ENCODE measurements at regions not wholly inside any gene's neighbourhood (a gene's known extent, or its start where the extent isn't known, plus 50 kb on each side); places are given as distances from the start of the nearest gene placed in this dataset.

DNA sequence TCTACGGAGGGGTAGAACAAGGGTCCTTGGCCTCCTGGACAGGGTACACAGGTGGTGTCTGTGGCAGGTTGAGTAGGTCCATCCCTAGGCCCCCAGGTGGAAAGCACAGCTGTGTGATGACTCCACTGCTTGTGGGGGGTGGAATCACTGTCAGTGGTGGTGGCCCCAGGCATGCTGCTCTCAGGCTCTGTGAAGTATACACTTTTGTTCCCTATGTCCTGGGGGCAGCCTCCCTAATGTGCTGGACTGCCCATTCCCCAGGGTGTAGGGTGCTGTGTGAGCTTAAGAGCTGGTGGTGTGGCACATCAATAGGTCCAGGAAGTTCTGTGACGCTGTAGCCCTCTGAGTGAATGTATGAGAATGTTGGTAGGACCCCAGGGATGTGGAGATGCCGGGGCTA lies 197.2 kb upstream of the SLC10A2 start:
- H3K4me2 ChIP-seq = no peak overlapping the region
- no peaks in the 10 kb centered on the region for H3K27me3 ChIP-seq (ENCODE audit: insufficient read depth)
- no peak overlapping the region for H3K4me3 ChIP-seq
- H3K9me2 ChIP-seq (ENCODE audit: insufficient read depth) = peaks cover 10% of the 10 kb centered on the region
- no peaks in the 10 kb centered on the region for H3K79me2 ChIP-seq (replicated peaks; ENCODE audit: insufficient read depth)
- no peaks in the 10 kb centered on the region for H3K4me1 Mint-ChIP-seq
- no peaks in the 10 kb centered on the region for H3F3A ChIP-seq (replicated peaks; ENCODE audit: low read depth)
- no peak for TF ChIP-seq NANOG (IDR thresholded peaks at IDR 0.05; ENCODE audit: borderline replicate concordance)
- TF ChIP-seq EZH2 (IDR thresholded peaks at IDR 0.05; ENCODE audit: low read depth, unreplicated experiment) = no peak
- TF ChIP-seq CREB1 (CRISPR knock-in tag; IDR thresholded peaks at IDR 0.05; ENCODE audit: low read depth) = no peak
- TF ChIP-seq, protein P1, sequence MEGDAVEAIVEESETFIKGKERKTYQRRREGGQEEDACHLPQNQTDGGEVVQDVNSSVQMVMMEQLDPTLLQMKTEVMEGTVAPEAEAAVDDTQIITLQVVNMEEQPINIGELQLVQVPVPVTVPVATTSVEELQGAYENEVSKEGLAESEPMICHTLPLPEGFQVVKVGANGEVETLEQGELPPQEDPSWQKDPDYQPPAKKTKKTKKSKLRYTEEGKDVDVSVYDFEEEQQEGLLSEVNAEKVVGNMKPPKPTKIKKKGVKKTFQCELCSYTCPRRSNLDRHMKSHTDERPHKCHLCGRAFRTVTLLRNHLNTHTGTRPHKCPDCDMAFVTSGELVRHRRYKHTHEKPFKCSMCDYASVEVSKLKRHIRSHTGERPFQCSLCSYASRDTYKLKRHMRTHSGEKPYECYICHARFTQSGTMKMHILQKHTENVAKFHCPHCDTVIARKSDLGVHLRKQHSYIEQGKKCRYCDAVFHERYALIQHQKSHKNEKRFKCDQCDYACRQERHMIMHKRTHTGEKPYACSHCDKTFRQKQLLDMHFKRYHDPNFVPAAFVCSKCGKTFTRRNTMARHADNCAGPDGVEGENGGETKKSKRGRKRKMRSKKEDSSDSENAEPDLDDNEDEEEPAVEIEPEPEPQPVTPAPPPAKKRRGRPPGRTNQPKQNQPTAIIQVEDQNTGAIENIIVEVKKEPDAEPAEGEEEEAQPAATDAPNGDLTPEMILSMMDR (conservative IDR thresholded peaks at IDR 0.05; ENCODE audit: low read depth in 2 of 2) = no peak
- no peak for TF ChIP-seq POLR2AphosphoS5 (IDR thresholded peaks at IDR 0.05; ENCODE audit: low read depth)
- TF ChIP-seq EZH2phosphoT487 (IDR thresholded peaks at IDR 0.05; ENCODE audit: unreplicated experiment) = no peak
- no peak for TF ChIP-seq STAT1 (IDR thresholded peaks at IDR 0.05; ENCODE audit: unreplicated experiment)
- no peak for TF ChIP-seq ZNF331 (CRISPR knock-in tag; IDR thresholded peaks at IDR 0.05; ENCODE audit: low read depth)
- ATAC-seq (no peak), DNase-seq (ENCODE audit: low spot score) (no peak)
- no peaks in the 10 kb centered on the region; the same call in 1 of the 2 replicates for H3K36me3 ChIP-seq (ENCODE audit: insufficient read depth)
- H3K36me3 Mint-ChIP-seq (ENCODE audit: low read depth) = peaks cover 15% of the 10 kb centered on the region
- H3K27me3 Mint-ChIP-seq (ENCODE audit: insufficient read depth, low read depth, poor library complexity) = peaks cover 1% of the 10 kb centered on the region
- H3K27ac ChIP-seq (ENCODE audit: low read depth) = no peak overlapping the region
- H3K4me1 ChIP-seq (ENCODE audit: insufficient read depth) = no peaks in the 10 kb centered on the region
- no peak overlapping the region for H2AFZ ChIP-seq
- H3K27ac Mint-ChIP-seq = no peak overlapping the region
- H3K9me3 Mint-ChIP-seq = peaks cover 35% of the 10 kb centered on the region
- no peaks in the 10 kb centered on the region for H4K20me1 ChIP-seq (replicated peaks; ENCODE audit: insufficient read depth)
- no peak overlapping the region for H3K4me3 Mint-ChIP-seq

DNA sequence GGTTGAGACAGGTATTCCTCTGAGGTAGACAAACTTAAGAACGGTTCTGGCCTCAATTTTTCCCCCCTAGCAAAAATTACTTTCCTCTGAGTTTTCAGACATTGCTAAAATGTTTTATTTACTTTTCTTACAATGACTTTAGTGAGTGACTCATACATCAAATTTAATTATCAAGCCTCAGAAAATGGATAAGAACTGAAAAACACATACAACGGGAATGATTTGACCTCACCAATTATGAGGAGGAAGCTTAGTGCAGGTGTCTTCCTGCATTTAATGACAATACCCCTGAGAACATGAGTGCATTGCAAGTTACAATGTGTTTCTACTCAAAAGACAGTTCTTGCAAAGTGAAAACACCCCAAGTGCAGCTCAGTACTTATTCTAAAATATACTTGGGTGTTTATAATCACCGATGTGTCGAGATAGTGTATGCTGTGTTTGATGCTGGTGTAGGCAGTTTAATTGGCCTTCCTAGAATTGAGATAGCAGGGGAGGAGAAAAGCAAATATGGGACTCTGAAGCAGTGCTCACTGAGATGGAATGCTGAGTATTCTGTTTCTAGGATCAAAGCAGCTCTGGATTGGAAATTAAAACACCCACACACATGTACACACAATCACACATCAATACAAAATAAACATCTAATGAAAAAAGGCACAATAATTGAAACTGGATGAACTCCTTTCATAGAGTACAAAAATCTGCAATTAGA lies 189.5 kb upstream of the SLC10A2 start:
- Mint-ChIP-seq H3K27ac (no peak overlapping the region), H3K36me3 (ENCODE audit: low read depth) (peaks cover 12% of the 10 kb centered on the region; the same call in 2 of the 3 replicates), H3K4me1 (no peaks in the 10 kb centered on the region), H3K27me3 (ENCODE audit: insufficient read depth, low read depth, poor library complexity) (peaks cover 2% of the 10 kb centered on the region), H3K4me3 (no peak overlapping the region), H3K9me3 (peaks cover 14% of the 10 kb centered on the region)
- H3F3A ChIP-seq (replicated peaks; ENCODE audit: low read depth) = no peaks in the 10 kb centered on the region
- no peak for DNase-seq (ENCODE audit: low spot score)
- H3K4me2 ChIP-seq = no peak overlapping the region
- H2AFZ ChIP-seq = peak overlapping the region; percentile 5; the same call in 1 of the 2 replicates
- no peak overlapping the region for H3K27ac ChIP-seq (ENCODE audit: low read depth)
- H4K20me1 ChIP-seq (replicated peaks; ENCODE audit: insufficient read depth) = no peaks in the 10 kb centered on the region
- H3K4me1 ChIP-seq (ENCODE audit: insufficient read depth) = no peaks in the 10 kb centered on the region
- H3K4me3 ChIP-seq = no peak overlapping the region
- H3K79me2 ChIP-seq (replicated peaks; ENCODE audit: insufficient read depth) = no peaks in the 10 kb centered on the region
- H3K27me3 ChIP-seq (ENCODE audit: insufficient read depth) = no peaks in the 10 kb centered on the region
- ATAC-seq = no peak
- no peaks in the 10 kb centered on the region for H3K9me2 ChIP-seq (ENCODE audit: insufficient read depth)
- H3K36me3 ChIP-seq (ENCODE audit: insufficient read depth) = no peaks in the 10 kb centered on the region
- TF ChIP-seq EZH2phosphoT487 (IDR thresholded peaks at IDR 0.05; ENCODE audit: unreplicated experiment) (no peak), EZH2 (IDR thresholded peaks at IDR 0.05; ENCODE audit: low read depth, unreplicated experiment) (no peak), POLR2AphosphoS5 (IDR thresholded peaks at IDR 0.05; ENCODE audit: low read depth) (no peak), STAT1 (IDR thresholded peaks at IDR 0.05; ENCODE audit: unreplicated experiment) (no peak), CREB1 (CRISPR knock-in tag; IDR thresholded peaks at IDR 0.05; ENCODE audit: low read depth) (no peak), ZNF114 (CRISPR knock-in tag; IDR thresholded peaks at IDR 0.05) (no peak), NANOG (IDR thresholded peaks at IDR 0.05; ENCODE audit: borderline replicate concordance) (no peak), JUNB (IDR thresholded peaks at IDR 0.05; ENCODE audit: unreplicated experiment) (no peak)
- TF ChIP-seq, protein P1 (conservative IDR thresholded peaks at IDR 0.05; ENCODE audit: low read depth in 2 of 2) = no peak
- TF ChIP-seq, protein P2, sequence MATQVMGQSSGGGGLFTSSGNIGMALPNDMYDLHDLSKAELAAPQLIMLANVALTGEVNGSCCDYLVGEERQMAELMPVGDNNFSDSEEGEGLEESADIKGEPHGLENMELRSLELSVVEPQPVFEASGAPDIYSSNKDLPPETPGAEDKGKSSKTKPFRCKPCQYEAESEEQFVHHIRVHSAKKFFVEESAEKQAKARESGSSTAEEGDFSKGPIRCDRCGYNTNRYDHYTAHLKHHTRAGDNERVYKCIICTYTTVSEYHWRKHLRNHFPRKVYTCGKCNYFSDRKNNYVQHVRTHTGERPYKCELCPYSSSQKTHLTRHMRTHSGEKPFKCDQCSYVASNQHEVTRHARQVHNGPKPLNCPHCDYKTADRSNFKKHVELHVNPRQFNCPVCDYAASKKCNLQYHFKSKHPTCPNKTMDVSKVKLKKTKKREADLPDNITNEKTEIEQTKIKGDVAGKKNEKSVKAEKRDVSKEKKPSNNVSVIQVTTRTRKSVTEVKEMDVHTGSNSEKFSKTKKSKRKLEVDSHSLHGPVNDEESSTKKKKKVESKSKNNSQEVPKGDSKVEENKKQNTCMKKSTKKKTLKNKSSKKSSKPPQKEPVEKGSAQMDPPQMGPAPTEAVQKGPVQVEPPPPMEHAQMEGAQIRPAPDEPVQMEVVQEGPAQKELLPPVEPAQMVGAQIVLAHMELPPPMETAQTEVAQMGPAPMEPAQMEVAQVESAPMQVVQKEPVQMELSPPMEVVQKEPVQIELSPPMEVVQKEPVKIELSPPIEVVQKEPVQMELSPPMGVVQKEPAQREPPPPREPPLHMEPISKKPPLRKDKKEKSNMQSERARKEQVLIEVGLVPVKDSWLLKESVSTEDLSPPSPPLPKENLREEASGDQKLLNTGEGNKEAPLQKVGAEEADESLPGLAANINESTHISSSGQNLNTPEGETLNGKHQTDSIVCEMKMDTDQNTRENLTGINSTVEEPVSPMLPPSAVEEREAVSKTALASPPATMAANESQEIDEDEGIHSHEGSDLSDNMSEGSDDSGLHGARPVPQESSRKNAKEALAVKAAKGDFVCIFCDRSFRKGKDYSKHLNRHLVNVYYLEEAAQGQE (IDR thresholded peaks at IDR 0.05; ENCODE audit: unreplicated experiment) = no peak

All from GM23338 (cell line).